GM12875 (cell line): ENCODE measurements at regions not wholly inside any gene's neighbourhood (a gene's known extent, or its start where the extent isn't known, plus 50 kb on each side); places are given as distances from the start of the nearest gene placed in this dataset.

ENCODE experiments used
- H3K4me3 ChIP-seq: one replicate; pipeline ENCODE4 v1.5.1; 2011; ENCODE audit warnings: low read depth, low read length, control low read depth
- TF ChIP-seq, protein P1 (sequence below): IDR thresholded peaks from 2 replicates; pipeline ENCODE4 v1.5.1; 2011; ENCODE audit warnings: low read depth, mild to moderate bottlenecking, control low read depth, inconsistent platforms, low read length, moderate library complexity, borderline replicate concordance; ENCODE audit not compliant: insufficient read depth

DNA sequence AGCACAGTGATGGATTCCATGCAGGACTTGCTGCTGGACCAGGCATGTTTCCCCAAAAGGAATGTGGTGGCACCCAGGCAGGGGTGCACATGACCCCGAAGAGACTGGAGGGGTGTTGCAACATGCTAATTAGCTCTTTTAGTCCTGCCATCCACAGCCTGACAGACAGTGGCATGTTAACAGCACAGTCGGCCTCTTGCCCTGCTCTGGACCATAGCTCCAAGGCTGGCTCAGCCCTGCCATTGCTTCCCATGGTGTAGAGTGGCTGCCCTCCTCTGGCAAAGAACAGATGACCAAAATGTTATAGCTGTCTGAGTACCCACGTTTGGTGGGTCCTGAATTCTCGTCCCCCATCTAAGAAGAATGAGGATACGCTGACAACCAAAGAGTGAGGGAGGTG lies 736.4 kb upstream of the PTPRD start:
- H3K4me3 ChIP-seq, result no peak overlapping the region
- TF ChIP-seq, protein P1, sequence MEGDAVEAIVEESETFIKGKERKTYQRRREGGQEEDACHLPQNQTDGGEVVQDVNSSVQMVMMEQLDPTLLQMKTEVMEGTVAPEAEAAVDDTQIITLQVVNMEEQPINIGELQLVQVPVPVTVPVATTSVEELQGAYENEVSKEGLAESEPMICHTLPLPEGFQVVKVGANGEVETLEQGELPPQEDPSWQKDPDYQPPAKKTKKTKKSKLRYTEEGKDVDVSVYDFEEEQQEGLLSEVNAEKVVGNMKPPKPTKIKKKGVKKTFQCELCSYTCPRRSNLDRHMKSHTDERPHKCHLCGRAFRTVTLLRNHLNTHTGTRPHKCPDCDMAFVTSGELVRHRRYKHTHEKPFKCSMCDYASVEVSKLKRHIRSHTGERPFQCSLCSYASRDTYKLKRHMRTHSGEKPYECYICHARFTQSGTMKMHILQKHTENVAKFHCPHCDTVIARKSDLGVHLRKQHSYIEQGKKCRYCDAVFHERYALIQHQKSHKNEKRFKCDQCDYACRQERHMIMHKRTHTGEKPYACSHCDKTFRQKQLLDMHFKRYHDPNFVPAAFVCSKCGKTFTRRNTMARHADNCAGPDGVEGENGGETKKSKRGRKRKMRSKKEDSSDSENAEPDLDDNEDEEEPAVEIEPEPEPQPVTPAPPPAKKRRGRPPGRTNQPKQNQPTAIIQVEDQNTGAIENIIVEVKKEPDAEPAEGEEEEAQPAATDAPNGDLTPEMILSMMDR, result no peak

DNA sequence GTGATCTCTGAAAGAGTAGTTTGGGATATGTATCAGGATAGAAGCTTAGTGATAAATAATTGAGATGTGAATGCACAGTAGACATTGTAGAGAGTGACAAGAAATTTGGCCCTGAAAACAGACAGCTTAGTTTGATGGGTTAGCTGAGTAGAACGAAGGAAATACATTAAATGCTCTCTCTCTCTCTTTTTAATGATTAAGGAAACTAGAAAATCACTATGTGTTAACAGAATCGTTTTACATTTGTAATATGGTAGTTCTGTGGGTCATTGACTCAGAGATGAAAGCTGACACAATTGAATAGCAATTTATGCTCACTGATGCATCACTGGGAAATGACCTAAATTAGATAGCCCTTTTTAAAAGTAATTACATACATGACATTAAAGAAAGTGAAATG lies 739.8 kb upstream of the PTPRD start:
- TF ChIP-seq, protein P1, result no peak
- no peak overlapping the region for H3K4me3 ChIP-seq

DNA sequence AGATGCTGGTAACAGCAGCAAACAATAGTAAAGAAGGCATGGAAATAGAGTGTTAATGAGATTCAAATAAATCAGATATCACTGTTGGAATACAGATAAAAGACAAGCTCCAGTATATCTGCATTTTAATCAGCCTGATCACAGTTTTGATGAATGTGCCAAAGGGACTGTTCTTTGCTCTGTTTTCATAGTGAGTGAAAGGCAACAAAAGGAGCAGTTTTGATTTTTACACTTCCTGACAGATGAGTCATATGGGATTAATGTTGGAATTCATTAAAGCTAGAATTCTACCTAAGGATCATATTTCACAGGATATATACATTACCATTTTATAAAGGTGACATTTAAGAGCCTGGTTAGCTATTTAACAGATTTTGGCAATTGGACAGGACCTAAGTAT lies 743.3 kb upstream of the PTPRD start:
- TF ChIP-seq, protein P1, result no peak
- H3K4me3 ChIP-seq, result no peak overlapping the region

DNA sequence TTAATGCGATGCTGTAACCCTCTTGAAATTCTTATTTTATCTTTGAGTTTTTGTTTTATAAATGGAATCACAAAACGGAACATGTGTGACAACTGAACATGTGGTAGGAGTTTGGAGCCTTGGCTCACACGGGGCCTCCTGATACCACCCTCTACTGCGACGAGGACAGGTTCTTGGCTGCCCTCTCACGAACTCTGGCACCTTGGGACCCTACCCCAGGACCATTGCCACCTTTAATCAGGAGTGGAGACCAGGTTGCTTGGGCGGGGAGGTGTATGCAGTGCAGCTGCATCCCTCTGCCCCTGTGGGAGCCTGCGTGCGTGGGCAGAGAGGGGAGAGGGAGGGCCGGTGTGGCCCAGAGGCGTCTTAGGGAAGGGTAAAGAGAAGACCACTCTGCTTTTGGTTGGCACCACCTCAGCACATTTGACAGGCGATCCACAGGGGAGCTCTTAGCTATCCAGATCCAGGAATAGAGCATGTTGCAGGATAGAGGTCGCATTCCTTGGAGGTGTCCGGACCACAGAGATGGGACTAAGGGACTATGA lies 753.9 kb upstream of the PTPRD start:
- H3K4me3 ChIP-seq, result no peak overlapping the region
- TF ChIP-seq, protein P1, result no peak

DNA sequence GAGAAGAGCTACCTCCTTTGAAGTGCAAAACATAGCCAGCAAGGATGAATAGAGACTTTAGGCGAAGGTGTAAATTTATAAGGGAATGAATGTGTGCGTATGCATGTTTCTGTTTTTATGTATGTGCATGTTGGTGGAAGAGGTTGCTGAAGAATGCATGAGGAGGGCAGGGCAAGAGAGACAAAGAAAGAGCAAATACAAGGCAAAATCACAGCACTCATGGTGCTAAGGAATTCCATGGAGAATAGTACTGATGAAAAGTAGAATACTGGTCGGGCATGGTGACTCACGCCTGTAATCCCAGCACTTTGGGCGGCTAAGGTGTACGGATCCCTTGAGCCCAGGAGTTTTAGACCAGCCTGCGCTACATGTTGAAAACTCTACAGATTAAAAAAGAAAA lies 762.1 kb upstream of the PTPRD start:
- TF ChIP-seq, protein P1, result no peak
- no peak overlapping the region for H3K4me3 ChIP-seq

DNA sequence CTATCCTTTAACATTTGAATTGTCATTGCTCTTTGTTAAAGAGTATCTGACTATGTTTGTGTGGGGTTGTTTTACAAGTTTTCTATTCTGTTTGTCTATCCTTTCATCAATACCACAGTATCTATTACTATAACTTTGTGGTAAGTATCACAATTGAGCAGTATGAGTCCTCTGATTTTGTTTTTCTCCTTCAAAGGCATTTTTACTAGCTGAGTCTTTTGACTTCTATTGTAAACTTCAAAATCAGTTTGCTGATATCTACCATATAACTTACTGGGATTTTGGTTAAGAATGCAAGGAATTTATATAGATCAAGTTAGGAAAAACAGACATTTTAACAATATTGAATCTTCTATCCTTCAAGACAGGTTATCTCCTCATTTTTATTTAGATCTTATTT lies 789.8 kb upstream of the PTPRD start:
- TF ChIP-seq, protein P1, result no peak

DNA sequence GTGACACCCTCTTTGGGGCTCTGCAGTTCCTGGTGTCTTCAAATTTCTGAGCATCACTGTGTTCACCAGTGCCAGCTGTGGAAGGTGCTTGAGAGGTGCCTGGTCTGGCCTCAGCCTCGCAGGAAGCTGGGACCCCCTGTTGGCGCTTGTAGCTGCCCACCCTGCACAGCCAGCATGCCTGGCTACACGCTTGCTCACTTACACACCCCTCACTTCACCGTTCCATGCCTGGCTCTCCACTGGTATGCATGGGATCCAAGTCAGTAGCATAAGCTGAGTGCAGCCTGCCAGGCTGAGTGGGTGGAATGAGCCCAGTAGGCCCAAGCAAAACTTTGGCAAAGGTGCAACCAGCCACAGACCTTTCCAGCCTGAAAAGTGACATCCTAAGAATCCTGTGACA lies 801.4 kb upstream of the PTPRD start:
- TF ChIP-seq, protein P1, result no peak
- no peak overlapping the region for H3K4me3 ChIP-seq

More for the DNA sequence above, 789.8 kb upstream of the PTPRD start:
- no peak overlapping the region for H3K4me3 ChIP-seq
